ENCODE measurements at regions not wholly inside any gene's neighbourhood (a gene's known extent, or its start where the extent isn't known, plus 50 kb on each side); places are given as distances from the start of the nearest gene placed in this dataset.

- no peak for TF ChIP-seq CTCF (IDR thresholded peaks at IDR 0.05; ENCODE audit: borderline replicate concordance, insufficient read depth, low read depth, low read length)
- no peak overlapping the region for H3K4me3 ChIP-seq (ENCODE audit: low read depth, low read length)
Observed at GRCh38 chr10:106338486-106338885, 826.0 kb downstream of the SORCS1 start.

- TF ChIP-seq CTCF (IDR thresholded peaks at IDR 0.05; ENCODE audit: borderline replicate concordance, insufficient read depth, low read depth, low read length) = no peak
Observed at GRCh38 chr10:106336874-106337273, 827.6 kb downstream of the SORCS1 start.

GRCh38 chr10:106327747-106328146 is 836.8 kb downstream of the SORCS1 start:
- H3K4me3 ChIP-seq (ENCODE audit: low read depth, low read length) = no peak overlapping the region

More at GRCh38 chr10:106336874-106337273, 827.6 kb downstream of the SORCS1 start:
- H3K4me3 ChIP-seq (ENCODE audit: low read depth, low read length) = no peak overlapping the region

GRCh38 chr10:106320876-106321275 is 843.6 kb downstream of the SORCS1 start:
- no peak overlapping the region for H3K4me3 ChIP-seq (ENCODE audit: low read depth, low read length)
- TF ChIP-seq CTCF (IDR thresholded peaks at IDR 0.05; ENCODE audit: borderline replicate concordance, insufficient read depth, low read depth, low read length) = no peak

More at GRCh38 chr10:106327747-106328146, 836.8 kb downstream of the SORCS1 start:
- no peak for TF ChIP-seq CTCF (IDR thresholded peaks at IDR 0.05; ENCODE audit: borderline replicate concordance, insufficient read depth, low read depth, low read length)

GRCh38 chr10:106320078-106320477 is 844.4 kb downstream of the SORCS1 start:
- no peak overlapping the region for H3K4me3 ChIP-seq (ENCODE audit: low read depth, low read length)
- TF ChIP-seq CTCF (IDR thresholded peaks at IDR 0.05; ENCODE audit: borderline replicate concordance, insufficient read depth, low read depth, low read length) = no peak

GRCh38 chr10:106317554-106317953 is 847.0 kb downstream of the SORCS1 start:
- TF ChIP-seq CTCF (IDR thresholded peaks at IDR 0.05; ENCODE audit: borderline replicate concordance, insufficient read depth, low read depth, low read length) = no peak
- H3K4me3 ChIP-seq (ENCODE audit: low read depth, low read length) = no peak overlapping the region

GRCh38 chr10:106313041-106313440 is 851.5 kb downstream of the SORCS1 start:
- TF ChIP-seq CTCF (IDR thresholded peaks at IDR 0.05; ENCODE audit: borderline replicate concordance, insufficient read depth, low read depth, low read length) = no peak
- no peak overlapping the region for H3K4me3 ChIP-seq (ENCODE audit: low read depth, low read length)

All from GM12875 (cell line).